Hematopoietic multipotent progenitor cell treated with erythropoietin and hydrocortisone succinate and interleukin-3 and kit ligand, for 17 days (in vitro differentiated cells): ENCODE measurements at regions not wholly inside any gene's neighbourhood (a gene's known extent, or its start where the extent isn't known, plus 50 kb on each side); places are given as distances from the start of the nearest gene placed in this dataset.
"Not testable (repeated sequence)": the region's sequence is repeated elsewhere in the genome, so short reads cannot be mapped to it uniquely, and the experiment has no call there.

Experiments used
- DNase-seq: peaks from one replicate; pipeline ENCODE4 v3.0.0-alpha.2; 2015; ENCODE audit warnings: low spot score

DNA sequence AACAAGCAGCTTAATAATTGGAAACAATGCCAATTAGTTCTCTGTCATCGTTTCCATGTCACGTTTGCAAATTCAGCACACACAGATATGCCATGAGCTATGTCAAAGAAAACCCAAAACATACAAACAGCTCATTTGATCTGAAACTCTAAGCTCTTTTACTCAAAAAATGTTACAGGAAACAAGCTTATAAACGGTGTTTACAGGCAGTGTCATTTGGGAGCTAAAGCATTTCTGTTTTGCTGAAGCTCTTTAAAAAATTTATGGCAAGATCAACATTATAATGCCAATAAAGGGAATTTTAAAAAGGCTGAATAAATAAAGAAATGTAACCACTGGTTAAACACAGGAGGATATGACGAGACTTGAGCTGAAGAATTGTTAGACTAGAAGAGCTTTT, 94.0 kb upstream of the HS3ST2 start:
- DNase-seq = no peak

- no peak for DNase-seq
These were observed 92.4 kb upstream of the HS3ST2 start for GRCh38 chr16:22721511-22722100.

DNA sequence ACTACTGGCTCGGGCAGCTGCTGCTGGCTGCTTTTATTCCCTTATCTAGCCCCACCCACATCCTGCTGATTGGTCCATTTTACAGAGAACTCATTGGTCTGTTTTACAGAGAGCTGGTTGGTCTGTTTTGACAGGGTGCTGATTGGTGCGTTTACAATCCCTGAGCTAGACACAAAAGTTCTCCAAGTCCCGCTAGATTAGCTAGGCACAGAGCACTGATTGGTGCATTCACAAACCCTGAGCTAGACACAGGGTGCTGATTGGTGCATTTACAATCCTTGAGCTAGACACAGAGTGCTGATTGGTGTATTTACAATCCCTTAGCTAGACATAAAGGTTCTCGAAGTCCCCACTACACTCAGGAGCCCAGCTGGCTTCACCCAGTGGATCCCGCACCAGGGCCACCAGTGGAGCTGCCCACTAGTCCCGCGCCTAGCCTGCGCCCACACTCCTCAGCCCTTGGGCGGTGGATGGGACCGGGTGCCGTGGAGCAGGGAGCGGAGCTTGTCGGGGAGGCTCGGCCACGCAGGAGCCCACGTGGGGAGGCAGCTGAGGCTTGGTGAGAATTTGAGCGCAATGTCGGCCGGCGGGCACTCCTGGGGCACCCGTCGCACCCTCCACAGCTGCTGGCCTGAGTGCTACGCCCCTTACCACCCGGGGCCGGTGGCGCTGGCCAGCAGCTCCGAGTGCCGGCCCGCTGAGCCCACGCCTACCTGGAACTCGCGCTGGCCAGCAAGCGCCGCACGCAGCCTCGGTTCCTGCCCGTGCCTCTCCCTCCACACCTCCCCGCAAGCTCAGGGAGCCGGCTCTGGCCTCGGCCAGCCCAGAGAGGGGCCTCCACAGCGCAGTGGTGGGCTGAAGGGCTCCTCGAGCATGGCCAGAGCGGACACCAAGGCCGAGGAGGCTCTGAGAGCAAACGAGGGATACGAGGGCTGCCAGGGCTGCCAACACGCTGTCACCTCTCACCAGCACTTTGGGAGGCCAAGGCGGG, 91.1 kb upstream of the HS3ST2 start:
- not testable (repeated sequence) for DNase-seq

- DNase-seq = no peak
These were observed 87.1 kb upstream of the HS3ST2 start for GRCh38 chr16:22726868-22727267.

- DNase-seq = no peak
These were observed 86.4 kb upstream of the HS3ST2 start for GRCh38 chr16:22727285-22728166.

- no peak for DNase-seq
These were observed 85.7 kb upstream of the HS3ST2 start for GRCh38 chr16:22728167-22728836.

DNA sequence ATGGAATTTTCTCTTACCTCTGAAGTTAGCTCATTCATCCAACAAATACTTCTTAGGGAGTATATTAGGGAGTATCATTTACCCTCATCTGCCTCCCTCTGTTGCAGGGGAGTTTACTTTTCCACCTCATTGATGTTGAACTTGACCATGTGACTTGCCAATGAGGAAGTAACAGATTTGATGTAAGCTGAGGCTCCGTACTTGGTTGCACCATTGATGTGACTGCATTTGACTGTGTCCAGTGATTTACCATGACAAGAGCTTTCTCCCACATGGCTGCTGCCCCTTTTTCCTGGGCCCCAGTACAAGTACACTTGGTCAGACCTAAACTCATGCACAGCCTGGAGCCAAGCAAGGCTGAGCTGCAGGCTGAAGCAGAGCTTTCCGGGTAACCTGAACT, 81.6 kb upstream of the HS3ST2 start:
- no peak for DNase-seq

GRCh38 chr16:22732959-22733358, 81.0 kb upstream of the HS3ST2 start:
- no peak for DNase-seq

- no peak for DNase-seq
These were observed 79.6 kb upstream of the HS3ST2 start for GRCh38 chr16:22734368-22734767.

DNA sequence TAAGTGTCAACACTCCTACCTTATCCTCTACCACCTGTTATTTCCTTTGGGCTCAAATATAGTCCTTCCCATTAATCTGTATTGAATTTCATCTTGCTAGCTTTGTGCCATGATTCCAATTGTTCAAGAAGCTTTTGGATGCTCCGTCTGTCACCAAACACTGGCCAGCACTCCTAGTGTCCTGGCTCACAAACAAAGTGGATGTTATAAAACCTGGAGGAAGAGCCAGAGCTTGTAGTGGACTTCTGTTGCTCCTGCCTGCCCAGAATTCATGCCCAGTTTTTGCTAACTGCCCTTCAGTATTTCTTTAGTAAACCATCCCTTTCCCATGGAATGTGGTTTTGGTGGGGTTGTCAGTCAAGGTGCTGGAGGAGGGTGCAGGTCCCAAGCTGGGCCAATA, 77.2 kb upstream of the HS3ST2 start:
- no peak for DNase-seq

- no peak for DNase-seq
These were observed 74.9 kb upstream of the HS3ST2 start for GRCh38 chr16:22739077-22739476.

DNA sequence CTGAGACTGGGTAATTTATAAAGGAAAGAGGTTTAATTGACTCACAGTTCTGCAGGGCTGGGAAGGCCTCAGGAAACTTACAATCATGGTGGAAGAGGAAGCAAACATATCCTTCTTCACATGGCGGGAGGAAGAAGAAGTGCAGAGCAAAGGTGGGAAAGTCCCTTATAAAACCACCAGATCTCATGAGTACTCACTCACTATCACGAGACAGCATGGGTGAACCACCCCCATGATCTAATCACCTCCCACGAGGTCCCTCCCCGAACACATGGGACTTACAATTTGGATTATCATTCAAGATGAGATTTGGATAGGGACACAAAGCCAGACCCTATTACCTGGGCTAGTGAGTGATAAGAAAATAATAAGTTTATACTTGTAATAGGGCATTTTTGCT, 70.6 kb upstream of the HS3ST2 start:
- no peak for DNase-seq

DNA sequence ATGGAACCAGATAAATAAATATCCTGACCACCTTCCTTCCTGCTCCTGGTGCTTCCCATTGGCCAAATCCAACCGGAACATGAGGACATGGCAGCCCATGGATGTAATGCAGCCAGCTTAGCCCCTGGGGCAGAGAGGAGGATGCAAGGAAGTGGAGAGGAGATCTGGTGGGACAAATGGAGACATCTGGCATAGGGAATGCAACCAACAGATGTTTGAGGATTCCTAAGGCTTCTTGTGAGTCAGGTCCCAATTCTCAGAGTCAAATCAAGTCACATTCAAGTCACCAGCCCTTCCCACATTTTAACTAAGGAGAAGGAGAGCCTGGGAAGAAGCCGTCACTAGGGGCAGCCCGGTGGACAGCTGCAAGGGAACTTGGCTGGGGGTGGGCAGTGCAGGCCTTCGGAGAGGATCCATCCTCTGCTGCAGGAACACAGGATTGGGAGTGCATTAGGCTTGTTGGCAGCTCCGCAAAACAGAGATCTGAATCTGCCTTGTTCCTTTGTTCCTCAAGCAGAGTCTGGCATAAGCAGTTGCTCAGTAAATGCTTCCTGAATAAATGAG, 62.8 kb upstream of the HS3ST2 start:
- no peak for DNase-seq

GRCh38 chr16:22751685-22752084, 62.3 kb upstream of the HS3ST2 start:
- no peak for DNase-seq

DNA sequence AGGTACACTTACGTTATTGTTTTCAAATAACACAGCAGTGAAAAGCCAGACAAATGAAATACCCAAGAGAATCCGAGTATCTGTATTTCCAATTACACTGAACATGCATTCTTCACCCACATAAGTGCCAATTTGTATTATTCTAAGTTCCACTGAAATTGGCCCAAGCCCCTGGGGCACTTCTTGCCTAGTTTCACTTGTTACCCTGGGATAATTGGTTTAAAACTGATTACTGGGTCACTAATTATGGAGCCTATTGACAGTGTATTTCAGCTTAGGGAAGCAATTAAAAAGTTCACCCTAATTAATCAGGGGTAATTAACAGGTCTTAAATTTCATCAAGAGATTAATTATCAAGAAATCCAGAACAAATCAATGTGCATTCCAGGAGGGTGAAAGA, 60.5 kb upstream of the HS3ST2 start:
- no peak for DNase-seq

- DNase-seq = no peak
These were observed 59.4 kb upstream of the HS3ST2 start for GRCh38 chr16:22754577-22754976.

- no peak for DNase-seq
These were observed 56.8 kb upstream of the HS3ST2 start for GRCh38 chr16:22757202-22757601.

- DNase-seq = no peak
These were observed 51.5 kb upstream of the HS3ST2 start for GRCh38 chr16:22762486-22762885.

GRCh38 chr16:22763437-22764080, 50.4 kb upstream of the HS3ST2 start:
- no peak for DNase-seq
